ENCODE measurements at regions not wholly inside any gene's neighbourhood (a gene's known extent, or its start where the extent isn't known, plus 50 kb on each side); places are given as distances from the start of the nearest gene placed in this dataset.

- H3K4me3 ChIP-seq (ENCODE audit: low read depth, low read length): no peak overlapping the region
- no peak for TF ChIP-seq CTCF (IDR thresholded peaks at IDR 0.05; ENCODE audit: borderline replicate concordance, insufficient read depth, low read depth, low read length)
Observed at GRCh38 chr4:11743236-11743635, 314.5 kb upstream of the HS3ST1 start.

- no peak overlapping the region for H3K4me3 ChIP-seq (ENCODE audit: low read depth, low read length)
- no peak for TF ChIP-seq CTCF (IDR thresholded peaks at IDR 0.05; ENCODE audit: borderline replicate concordance, insufficient read depth, low read depth, low read length)
Observed at GRCh38 chr4:11741190-11741652, 312.5 kb upstream of the HS3ST1 start.

- no peak overlapping the region for H3K4me3 ChIP-seq (ENCODE audit: low read depth, low read length)
- no peak for TF ChIP-seq CTCF (IDR thresholded peaks at IDR 0.05; ENCODE audit: borderline replicate concordance, insufficient read depth, low read depth, low read length)
Observed at GRCh38 chr4:11739992-11740391, 311.3 kb upstream of the HS3ST1 start.

GRCh38 chr4:11736978-11737377, 308.3 kb upstream of the HS3ST1 start:
- no peak for TF ChIP-seq CTCF (IDR thresholded peaks at IDR 0.05; ENCODE audit: borderline replicate concordance, insufficient read depth, low read depth, low read length)
- no peak overlapping the region for H3K4me3 ChIP-seq (ENCODE audit: low read depth, low read length)

- TF ChIP-seq CTCF (IDR thresholded peaks at IDR 0.05; ENCODE audit: borderline replicate concordance, insufficient read depth, low read depth, low read length): no peak
- no peak overlapping the region for H3K4me3 ChIP-seq (ENCODE audit: low read depth, low read length)
Observed at GRCh38 chr4:11735651-11736050, 307.0 kb upstream of the HS3ST1 start.

- no peak for TF ChIP-seq CTCF (IDR thresholded peaks at IDR 0.05; ENCODE audit: borderline replicate concordance, insufficient read depth, low read depth, low read length)
- no peak overlapping the region for H3K4me3 ChIP-seq (ENCODE audit: low read depth, low read length)
Observed at GRCh38 chr4:11732155-11732554, 303.5 kb upstream of the HS3ST1 start.

GRCh38 chr4:11730545-11730944, 301.9 kb upstream of the HS3ST1 start:
- TF ChIP-seq CTCF (IDR thresholded peaks at IDR 0.05; ENCODE audit: borderline replicate concordance, insufficient read depth, low read depth, low read length): no peak

More at GRCh38 chr4:11730545-11730944, 301.9 kb upstream of the HS3ST1 start:
- H3K4me3 ChIP-seq (ENCODE audit: low read depth, low read length): no peak overlapping the region

All from GM12875 (cell line).